ENCODE measurements at regions not wholly inside any gene's neighbourhood (a gene's known extent, or its start where the extent isn't known, plus 50 kb on each side); places are given as distances from the start of the nearest gene placed in this dataset.

GRCh38 chr2:103208916-103209315 lies 447.1 kb downstream of the TMEM182 start:
- FAIRE-seq = no peak
- DNase-seq (ENCODE audit: insufficient read length, low spot score) = no peak
- TF ChIP-seq TAF1 (IDR thresholded peaks at IDR 0.05; ENCODE audit: low read depth, low read length) (no peak), POLR2AphosphoS5 (IDR thresholded peaks at IDR 0.05; ENCODE audit: low read depth, low read length) (no peak), POU2F2 (IDR thresholded peaks at IDR 0.05; ENCODE audit: low read depth, low read length) (no peak), POLR2A (IDR thresholded peaks at IDR 0.05; ENCODE audit: low read depth, low read length) (no peak), SPI1 (IDR thresholded peaks at IDR 0.05; ENCODE audit: low read depth, low read length) (no peak), PAX5 (IDR thresholded peaks at IDR 0.05; ENCODE audit: insufficient read depth, low read length, severe bottlenecking) (no peak)

GRCh38 chr2:103213028-103213542 lies 451.3 kb downstream of the TMEM182 start:
- FAIRE-seq (no peak), DNase-seq (ENCODE audit: insufficient read length, low spot score) (no peak)
- TF ChIP-seq TAF1 (IDR thresholded peaks at IDR 0.05; ENCODE audit: low read depth, low read length) = no peak
- TF ChIP-seq POLR2AphosphoS5 (IDR thresholded peaks at IDR 0.05; ENCODE audit: low read depth, low read length) = no peak
- no peak for TF ChIP-seq SPI1 (IDR thresholded peaks at IDR 0.05; ENCODE audit: low read depth, low read length)
- TF ChIP-seq POU2F2 (IDR thresholded peaks at IDR 0.05; ENCODE audit: low read depth, low read length) = no peak
- TF ChIP-seq PAX5 (IDR thresholded peaks at IDR 0.05; ENCODE audit: insufficient read depth, low read length, severe bottlenecking) = no peak
- no peak for TF ChIP-seq POLR2A (IDR thresholded peaks at IDR 0.05; ENCODE audit: low read depth, low read length)

DNA sequence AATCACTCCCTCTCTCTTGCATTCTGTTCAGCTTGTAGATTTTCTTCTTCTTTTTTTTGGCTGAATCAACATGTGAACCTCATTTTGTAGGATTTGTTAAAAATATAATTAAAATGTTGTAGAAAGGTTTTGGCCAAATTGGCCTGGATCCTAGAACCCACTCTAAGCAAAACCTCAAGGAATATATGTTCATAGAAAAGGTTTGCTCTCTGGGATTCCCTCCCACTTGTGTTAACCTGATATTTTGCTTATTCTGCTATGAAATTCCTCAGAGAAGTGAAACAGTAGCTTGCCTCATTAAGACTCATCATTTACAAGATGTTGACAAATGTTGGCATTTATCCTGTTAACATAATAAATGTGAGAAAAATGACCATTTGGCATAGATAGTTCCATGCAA lies 456.7 kb downstream of the TMEM182 start:
- FAIRE-seq (no peak), DNase-seq (ENCODE audit: insufficient read length, low spot score) (no peak)
- TF ChIP-seq PAX5 (IDR thresholded peaks at IDR 0.05; ENCODE audit: insufficient read depth, low read length, severe bottlenecking) = no peak
- TF ChIP-seq POU2F2 (IDR thresholded peaks at IDR 0.05; ENCODE audit: low read depth, low read length) = no peak
- no peak for TF ChIP-seq SPI1 (IDR thresholded peaks at IDR 0.05; ENCODE audit: low read depth, low read length)
- TF ChIP-seq POLR2A (IDR thresholded peaks at IDR 0.05; ENCODE audit: low read depth, low read length) = no peak
- TF ChIP-seq TAF1 (IDR thresholded peaks at IDR 0.05; ENCODE audit: low read depth, low read length) = no peak
- TF ChIP-seq POLR2AphosphoS5 (IDR thresholded peaks at IDR 0.05; ENCODE audit: low read depth, low read length) = no peak

DNA sequence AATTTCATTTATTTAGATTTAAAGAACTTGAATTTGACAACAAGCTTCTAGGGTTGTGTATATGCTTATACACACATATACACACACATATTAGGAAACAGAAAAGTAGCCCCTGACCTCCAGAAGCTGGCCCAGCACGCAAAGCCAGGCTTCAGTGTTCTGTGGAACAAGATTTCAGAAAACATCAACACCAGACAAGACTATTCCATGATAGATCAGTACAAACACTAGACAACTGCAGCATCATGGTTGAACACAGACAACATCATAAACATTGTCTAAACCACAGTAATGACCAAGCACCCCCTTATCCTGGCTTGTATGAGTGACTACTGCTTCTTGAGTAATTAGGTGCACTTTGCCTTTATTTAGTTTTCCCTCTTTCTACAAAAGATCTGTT lies 457.6 kb downstream of the TMEM182 start:
- no peak for TF ChIP-seq POLR2AphosphoS5 (IDR thresholded peaks at IDR 0.05; ENCODE audit: low read depth, low read length)
- DNase-seq (ENCODE audit: insufficient read length, low spot score) = no peak
- no peak for FAIRE-seq

- FAIRE-seq (no peak), DNase-seq (ENCODE audit: insufficient read length, low spot score) (no peak)
- TF ChIP-seq POLR2AphosphoS5 (IDR thresholded peaks at IDR 0.05; ENCODE audit: low read depth, low read length) (no peak), TAF1 (IDR thresholded peaks at IDR 0.05; ENCODE audit: low read depth, low read length) (no peak), POLR2A (IDR thresholded peaks at IDR 0.05; ENCODE audit: low read depth, low read length) (no peak), POU2F2 (IDR thresholded peaks at IDR 0.05; ENCODE audit: low read depth, low read length) (no peak), SPI1 (IDR thresholded peaks at IDR 0.05; ENCODE audit: low read depth, low read length) (no peak), PAX5 (IDR thresholded peaks at IDR 0.05; ENCODE audit: insufficient read depth, low read length, severe bottlenecking) (no peak)
These were observed 461.1 kb downstream of the TMEM182 start for GRCh38 chr2:103222969-103223368.

- FAIRE-seq (no peak), DNase-seq (ENCODE audit: insufficient read length, low spot score) (no peak)
- TF ChIP-seq POU2F2 (IDR thresholded peaks at IDR 0.05; ENCODE audit: low read depth, low read length) = no peak
- TF ChIP-seq PAX5 (IDR thresholded peaks at IDR 0.05; ENCODE audit: insufficient read depth, low read length, severe bottlenecking) = no peak
- no peak for TF ChIP-seq POLR2AphosphoS5 (IDR thresholded peaks at IDR 0.05; ENCODE audit: low read depth, low read length)
These were observed 469.0 kb downstream of the TMEM182 start for GRCh38 chr2:103230796-103231195.

DNA sequence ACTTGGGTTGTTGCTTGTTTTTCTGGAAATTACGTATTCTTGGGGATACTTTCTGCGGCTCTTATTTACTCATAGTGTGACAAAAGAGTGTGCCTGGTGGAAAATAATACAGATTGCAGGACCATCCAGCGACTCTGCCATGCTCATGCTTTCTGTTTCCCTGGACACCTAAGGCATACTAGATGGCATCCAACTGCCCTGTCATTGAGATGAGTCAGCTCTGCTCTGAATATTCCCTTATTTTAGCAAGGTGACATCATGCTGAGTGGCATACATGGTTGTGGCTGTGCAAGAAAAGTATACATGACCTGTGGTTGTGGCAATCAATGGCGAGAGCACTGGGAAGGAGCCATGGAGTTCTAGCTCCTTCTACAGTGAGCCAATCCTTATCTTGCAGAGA lies 471.0 kb downstream of the TMEM182 start:
- TF ChIP-seq SPI1 (IDR thresholded peaks at IDR 0.05; ENCODE audit: low read depth, low read length) (no peak), PAX5 (IDR thresholded peaks at IDR 0.05; ENCODE audit: insufficient read depth, low read length, severe bottlenecking) (no peak), POLR2A (IDR thresholded peaks at IDR 0.05; ENCODE audit: low read depth, low read length) (no peak), POLR2AphosphoS5 (IDR thresholded peaks at IDR 0.05; ENCODE audit: low read depth, low read length) (no peak), POU2F2 (IDR thresholded peaks at IDR 0.05; ENCODE audit: low read depth, low read length) (no peak), TAF1 (IDR thresholded peaks at IDR 0.05; ENCODE audit: low read depth, low read length) (no peak)
- no peak for FAIRE-seq

DNA sequence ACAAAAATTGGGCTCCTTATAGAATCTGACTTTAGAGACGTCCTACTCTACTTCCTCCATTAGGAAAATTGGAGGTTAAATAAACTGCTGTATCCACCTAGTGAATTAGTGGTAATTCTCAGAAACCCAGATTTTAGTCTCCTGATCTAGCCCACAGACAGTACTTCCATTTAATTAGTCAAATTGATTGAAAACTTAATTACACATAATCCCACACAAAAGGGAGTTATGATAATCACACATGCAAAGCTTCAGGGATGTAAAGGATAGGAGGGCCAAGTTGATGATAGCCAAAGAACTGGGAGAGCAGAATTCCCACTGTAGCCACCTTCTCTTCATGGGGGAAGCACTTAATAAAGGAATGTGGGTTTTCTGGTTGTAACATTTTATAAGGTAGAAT lies 471.9 kb downstream of the TMEM182 start:
- DNase-seq (ENCODE audit: insufficient read length, low spot score) = no peak
- TF ChIP-seq POU2F2 (IDR thresholded peaks at IDR 0.05; ENCODE audit: low read depth, low read length) (no peak), SPI1 (IDR thresholded peaks at IDR 0.05; ENCODE audit: low read depth, low read length) (no peak), POLR2A (IDR thresholded peaks at IDR 0.05; ENCODE audit: low read depth, low read length) (no peak), POLR2AphosphoS5 (IDR thresholded peaks at IDR 0.05; ENCODE audit: low read depth, low read length) (no peak), PAX5 (IDR thresholded peaks at IDR 0.05; ENCODE audit: insufficient read depth, low read length, severe bottlenecking) (no peak), TAF1 (IDR thresholded peaks at IDR 0.05; ENCODE audit: low read depth, low read length) (no peak)
- FAIRE-seq = no peak

More for the DNA sequence above, 471.0 kb downstream of the TMEM182 start:
- no peak for DNase-seq (ENCODE audit: insufficient read length, low spot score)

GRCh38 chr2:103235283-103235682 lies 473.5 kb downstream of the TMEM182 start:
- FAIRE-seq = no peak

DNA sequence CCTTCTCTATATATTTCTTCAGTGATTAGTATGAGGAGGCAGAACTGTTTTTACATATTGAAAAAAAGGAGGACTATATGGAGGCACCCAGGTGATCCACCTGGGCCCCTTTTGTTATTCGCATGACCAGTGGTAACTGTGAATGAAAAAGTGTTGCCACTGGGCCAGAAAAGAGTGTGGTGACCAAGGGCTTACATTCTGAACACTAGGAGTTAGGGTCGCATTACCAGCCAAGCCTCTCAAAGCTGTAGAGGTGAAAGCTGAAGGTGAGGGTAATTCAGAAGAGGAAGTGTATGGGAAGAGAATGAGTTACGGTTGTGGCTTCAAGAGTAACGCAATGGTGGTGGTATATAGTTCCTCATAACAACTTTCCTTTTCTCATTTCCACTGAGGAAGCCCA lies 487.6 kb downstream of the TMEM182 start:
- DNase-seq (ENCODE audit: insufficient read length, low spot score) (no peak), FAIRE-seq (no peak)
- TF ChIP-seq POLR2AphosphoS5 (IDR thresholded peaks at IDR 0.05; ENCODE audit: low read depth, low read length) (no peak), POLR2A (IDR thresholded peaks at IDR 0.05; ENCODE audit: low read depth, low read length) (no peak), POU2F2 (IDR thresholded peaks at IDR 0.05; ENCODE audit: low read depth, low read length) (no peak), SPI1 (IDR thresholded peaks at IDR 0.05; ENCODE audit: low read depth, low read length) (no peak), PAX5 (IDR thresholded peaks at IDR 0.05; ENCODE audit: insufficient read depth, low read length, severe bottlenecking) (no peak), TAF1 (IDR thresholded peaks at IDR 0.05; ENCODE audit: low read depth, low read length) (no peak)

More at GRCh38 chr2:103235283-103235682, 473.5 kb downstream of the TMEM182 start:
- no peak for DNase-seq (ENCODE audit: insufficient read length, low spot score)
- TF ChIP-seq TAF1 (IDR thresholded peaks at IDR 0.05; ENCODE audit: low read depth, low read length) (no peak), SPI1 (IDR thresholded peaks at IDR 0.05; ENCODE audit: low read depth, low read length) (no peak), POLR2AphosphoS5 (IDR thresholded peaks at IDR 0.05; ENCODE audit: low read depth, low read length) (no peak), PAX5 (IDR thresholded peaks at IDR 0.05; ENCODE audit: insufficient read depth, low read length, severe bottlenecking) (no peak), POU2F2 (IDR thresholded peaks at IDR 0.05; ENCODE audit: low read depth, low read length) (no peak), POLR2A (IDR thresholded peaks at IDR 0.05; ENCODE audit: low read depth, low read length) (no peak)

All from GM12891 (cell line).